GM10248 (cell line): ENCODE measurements at regions not wholly inside any gene's neighbourhood (a gene's known extent, or its start where the extent isn't known, plus 50 kb on each side); places are given as distances from the start of the nearest gene placed in this dataset.

Source experiments
- CTCF ChIA-PET: fragments of 300-600 bp; sonication (Branson Sonifier 250); formaldehyde crosslinking; extraction: SDS; loops from one replicate; lab custom pipeline; 2021; ENCODE audit warnings: antibody characterized with exemption; lab: Yijun Ruan, JAX
- POLR2A ChIA-PET: fragments of 350-650 bp; sonication (Branson Sonifier 250); formaldehyde crosslinking; extraction: SDS; loops from one replicate; lab custom pipeline; 2020; ENCODE audit warnings: antibody characterized with exemption; lab: Yijun Ruan, JAX
- DNase-seq: peaks from one replicate; pipeline ENCODE4 v3.0.0; 2012; ENCODE audit errors: extremely low spot score
- CTCF ChIP-seq: IDR thresholded peaks from 2 replicates; pipeline ENCODE4 v1.5.1; 2012; ENCODE audit warnings: mild to moderate bottlenecking, low read depth; ENCODE audit errors: extremely low read depth, missing control alignments, control extremely low read depth

DNA sequence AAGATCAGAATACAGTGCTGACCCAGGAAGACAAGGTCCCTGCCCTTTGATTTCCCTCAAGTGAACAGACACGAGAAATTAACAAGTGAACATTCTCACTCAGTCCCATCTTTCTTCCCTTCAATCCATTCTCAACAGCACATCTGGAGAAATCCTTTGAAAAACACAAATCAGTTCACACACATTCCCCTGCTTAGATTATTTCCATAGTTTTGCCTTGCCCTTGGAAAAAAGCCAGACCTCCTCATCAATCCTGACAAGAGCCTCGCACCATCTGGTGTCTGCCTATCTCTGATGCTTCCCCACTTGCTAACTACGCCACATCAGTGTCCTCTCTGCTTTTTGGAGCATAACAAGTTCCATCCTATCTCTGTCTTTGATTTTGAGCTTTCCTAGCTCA is 94.4 kb upstream of the KIAA1217 start:
- TF ChIP-seq CTCF = no peak
- CTCF ChIA-PET = interaction anchor here (1.2 to 1.4 kb wide), 3 partner anchors 12 to 405 kb away, joined by 3 read pairs; no protein-coding TSS in a partner anchor
- POLR2A ChIA-PET = no interaction called here
- no peak for DNase-seq

DNA sequence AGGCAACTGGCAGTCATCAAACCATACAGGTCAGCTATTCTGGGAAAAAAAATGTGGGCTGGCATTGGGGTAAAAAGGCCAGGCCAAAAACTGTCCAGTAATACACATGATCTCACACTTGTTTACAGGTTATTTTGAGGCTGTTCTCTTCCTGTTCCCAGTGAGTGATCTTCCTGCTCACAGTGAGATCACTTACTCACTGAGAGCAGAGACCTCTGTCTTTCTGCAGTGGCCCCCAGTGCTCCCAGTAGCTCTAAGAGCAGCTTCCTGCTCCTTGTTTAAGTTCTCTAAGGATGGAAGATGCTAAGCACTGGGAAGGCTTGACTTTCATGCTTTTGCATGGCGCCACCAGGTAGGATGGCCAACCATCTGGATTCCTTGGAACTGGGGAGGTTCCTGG is 93.5 kb upstream of the KIAA1217 start:
- no peak for TF ChIP-seq CTCF
- ChIA-PET POLR2A (no interaction called here), CTCF (interaction anchor here (1.2 to 1.4 kb wide), 4 partner anchors 9 to 404 kb away, joined by 3 to 4 read pairs (median 3); no protein-coding TSS in a partner anchor)
- DNase-seq = no peak

DNA sequence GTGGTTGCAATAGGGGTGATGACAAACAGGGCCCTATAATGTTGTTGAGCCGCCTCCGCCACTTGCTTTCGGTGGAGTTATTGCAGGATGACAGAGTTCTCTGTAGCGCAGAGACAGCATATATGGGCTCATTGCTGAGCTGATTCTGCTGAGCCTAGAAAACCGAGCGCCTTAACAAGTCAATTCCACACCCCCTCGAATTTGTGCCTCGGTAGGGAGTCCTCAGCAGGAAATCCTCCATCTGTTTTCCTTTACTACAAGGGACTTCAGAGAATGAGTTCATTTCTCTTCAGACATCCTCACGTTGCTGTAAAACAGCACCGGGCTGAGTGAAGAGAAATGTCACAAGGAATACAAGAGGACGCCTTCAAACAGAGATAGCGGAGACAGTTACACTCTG is 90.7 kb upstream of the KIAA1217 start:
- no peak for DNase-seq
- POLR2A ChIA-PET = no interaction called here
- CTCF ChIA-PET = no interaction called here
- no peak for TF ChIP-seq CTCF

GRCh38 chr10:24119896-24120295 is 89.0 kb upstream of the KIAA1217 start:
- DNase-seq = no peak
- ChIA-PET CTCF (no interaction called here), POLR2A (no interaction called here)
- TF ChIP-seq CTCF = no peak

GRCh38 chr10:24120646-24121045 is 88.3 kb upstream of the KIAA1217 start:
- ChIA-PET CTCF (no interaction called here), POLR2A (no interaction called here)
- no peak for DNase-seq
- TF ChIP-seq CTCF = no peak

DNA sequence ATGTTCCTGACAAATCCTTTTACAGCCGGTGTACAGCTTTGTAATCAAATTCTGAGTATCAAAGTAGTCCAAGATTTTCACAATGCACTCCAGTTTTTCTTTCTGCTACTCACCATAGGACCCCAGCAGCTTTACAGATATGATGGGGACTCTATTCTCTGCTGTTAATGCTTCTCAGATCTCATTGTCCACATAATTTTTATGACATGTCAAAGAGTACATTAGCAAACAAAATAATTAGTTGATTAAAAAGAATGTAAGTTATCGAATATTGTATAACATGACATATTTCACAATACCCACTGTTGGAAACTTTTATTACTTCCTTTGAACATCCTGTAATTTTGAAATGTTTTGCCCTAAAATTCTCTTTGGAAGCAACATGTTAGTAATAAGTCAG is 81.4 kb upstream of the KIAA1217 start:
- no peak for TF ChIP-seq CTCF
- DNase-seq = no peak
- CTCF ChIA-PET = no interaction called here
- POLR2A ChIA-PET = no interaction called here

DNA sequence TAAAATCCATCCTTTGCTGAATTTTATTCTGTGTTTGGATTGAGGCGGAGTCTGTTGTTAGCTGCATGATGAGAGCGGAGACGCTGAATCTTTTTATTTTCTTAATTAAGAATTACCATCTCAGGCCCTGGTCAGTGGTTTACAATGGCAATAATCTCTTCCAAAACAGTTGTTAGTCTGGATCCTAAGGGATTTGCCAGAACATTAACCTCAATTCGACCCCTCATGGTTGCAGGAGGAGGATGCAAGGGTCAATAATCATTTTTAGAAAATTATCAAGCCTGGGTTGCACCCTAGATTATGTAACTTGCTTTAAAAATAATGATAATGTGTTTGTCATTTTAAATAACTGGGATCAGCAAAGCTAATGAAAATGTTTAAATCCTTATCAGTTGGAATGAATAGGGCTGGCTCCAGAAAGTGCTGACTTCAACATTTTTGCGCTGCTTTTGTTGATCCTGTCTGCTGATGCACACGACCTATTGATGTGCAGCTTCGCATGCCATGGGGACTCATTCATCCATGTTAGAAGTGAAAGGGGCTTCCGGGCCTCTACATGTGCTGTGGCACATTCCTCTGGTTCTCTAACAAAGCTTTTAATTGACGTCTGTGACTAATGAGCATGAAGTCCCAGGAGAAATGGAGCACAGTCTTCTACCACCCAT is 80.7 kb upstream of the KIAA1217 start:
- ChIA-PET CTCF (interaction anchor here (1.1 kb wide), 1 partner anchor 15 kb away, joined by 3 read pairs; no protein-coding TSS in a partner anchor), POLR2A (no interaction called here)
- DNase-seq = no peak
- no peak for TF ChIP-seq CTCF
